ENCODE measurements at regions not wholly inside any gene's neighbourhood (a gene's known extent, or its start where the extent isn't known, plus 50 kb on each side); places are given as distances from the start of the nearest gene placed in this dataset.

- no peak for TF ChIP-seq EZH2phosphoT487 (IDR thresholded peaks at IDR 0.05; ENCODE audit: borderline replicate concordance)
- TF ChIP-seq, protein P1, sequence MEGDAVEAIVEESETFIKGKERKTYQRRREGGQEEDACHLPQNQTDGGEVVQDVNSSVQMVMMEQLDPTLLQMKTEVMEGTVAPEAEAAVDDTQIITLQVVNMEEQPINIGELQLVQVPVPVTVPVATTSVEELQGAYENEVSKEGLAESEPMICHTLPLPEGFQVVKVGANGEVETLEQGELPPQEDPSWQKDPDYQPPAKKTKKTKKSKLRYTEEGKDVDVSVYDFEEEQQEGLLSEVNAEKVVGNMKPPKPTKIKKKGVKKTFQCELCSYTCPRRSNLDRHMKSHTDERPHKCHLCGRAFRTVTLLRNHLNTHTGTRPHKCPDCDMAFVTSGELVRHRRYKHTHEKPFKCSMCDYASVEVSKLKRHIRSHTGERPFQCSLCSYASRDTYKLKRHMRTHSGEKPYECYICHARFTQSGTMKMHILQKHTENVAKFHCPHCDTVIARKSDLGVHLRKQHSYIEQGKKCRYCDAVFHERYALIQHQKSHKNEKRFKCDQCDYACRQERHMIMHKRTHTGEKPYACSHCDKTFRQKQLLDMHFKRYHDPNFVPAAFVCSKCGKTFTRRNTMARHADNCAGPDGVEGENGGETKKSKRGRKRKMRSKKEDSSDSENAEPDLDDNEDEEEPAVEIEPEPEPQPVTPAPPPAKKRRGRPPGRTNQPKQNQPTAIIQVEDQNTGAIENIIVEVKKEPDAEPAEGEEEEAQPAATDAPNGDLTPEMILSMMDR (conservative IDR thresholded peaks at IDR 0.05; ENCODE audit: low read length) = no peak
- Histone ChIP-seq H3K9me3 (ENCODE audit: insufficient read depth, low read depth, low read length) (no peaks in the 10 kb centered on the region), H2AFZ (ENCODE audit: low read length) (no peak overlapping the region), H3K4me2 (ENCODE audit: low read depth, low read length, poor library complexity, severe bottlenecking) (no peak overlapping the region), H3K27me3 (ENCODE audit: insufficient read depth, low read length, poor library complexity, severe bottlenecking) (no peaks in the 10 kb centered on the region), H4K20me1 (ENCODE audit: insufficient read depth, low read length, poor library complexity, severe bottlenecking) (no peaks in the 10 kb centered on the region), H3K36me3 (ENCODE audit: insufficient read depth, low read length) (no peaks in the 10 kb centered on the region), H3F3A (ENCODE audit: low read depth) (no peaks in the 10 kb centered on the region), H3K4me3 (ENCODE audit: low read length, poor library complexity, severe bottlenecking) (no peak overlapping the region), H3K9ac (ENCODE audit: low read depth, low read length, poor library complexity, severe bottlenecking) (no peak overlapping the region), H3K4me1 (ENCODE audit: insufficient read depth, low read length, poor library complexity, severe bottlenecking) (no peaks in the 10 kb centered on the region), H3K9me2 (replicated peaks; ENCODE audit: low read depth, low read length) (no peaks in the 10 kb centered on the region), H3K79me2 (ENCODE audit: insufficient read depth, low read length) (no peaks in the 10 kb centered on the region)
Measured at GRCh38 chr3:30142946-30143345, 463.5 kb upstream of the TGFBR2 start.

DNA sequence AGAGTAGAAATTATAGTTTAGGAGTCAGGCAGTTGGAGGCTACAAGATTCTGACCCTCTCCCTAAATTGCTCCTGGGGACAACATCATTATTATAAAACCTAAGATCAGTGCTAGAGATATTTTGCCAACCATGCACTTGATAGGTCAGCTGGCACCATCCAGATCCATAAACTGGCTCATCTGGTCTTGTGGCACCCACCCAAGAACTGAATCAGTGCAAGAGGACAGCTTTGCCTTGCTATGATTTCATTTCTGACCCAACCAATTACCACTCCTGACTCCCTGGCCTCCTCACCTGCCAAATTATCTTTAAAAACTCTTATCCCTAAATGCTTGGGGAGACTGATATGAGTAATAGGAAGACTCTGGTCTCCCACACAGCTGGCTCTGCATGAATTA lies 461.1 kb upstream of the TGFBR2 start:
- no peak overlapping the region for H3K9ac ChIP-seq (ENCODE audit: low read depth, low read length, poor library complexity, severe bottlenecking)
- H3K4me2 ChIP-seq (ENCODE audit: low read depth, low read length, poor library complexity, severe bottlenecking) = no peak overlapping the region
- no peaks in the 10 kb centered on the region for H3K4me1 ChIP-seq (ENCODE audit: insufficient read depth, low read length, poor library complexity, severe bottlenecking)
- H2AFZ ChIP-seq (ENCODE audit: low read length) = no peak overlapping the region
- H3K27me3 ChIP-seq (ENCODE audit: insufficient read depth, low read length, poor library complexity, severe bottlenecking) = no peaks in the 10 kb centered on the region
- no peaks in the 10 kb centered on the region for H3K9me3 ChIP-seq (ENCODE audit: insufficient read depth, low read depth, low read length)
- no peaks in the 10 kb centered on the region for H3K9me2 ChIP-seq (replicated peaks; ENCODE audit: low read depth, low read length)
- H3K36me3 ChIP-seq (ENCODE audit: insufficient read depth, low read length) = no peaks in the 10 kb centered on the region
- H3K79me2 ChIP-seq (ENCODE audit: insufficient read depth, low read length) = no peaks in the 10 kb centered on the region
- H4K20me1 ChIP-seq (ENCODE audit: insufficient read depth, low read length, poor library complexity, severe bottlenecking) = no peaks in the 10 kb centered on the region
- no peaks in the 10 kb centered on the region for H3F3A ChIP-seq (ENCODE audit: low read depth)
- no peak overlapping the region for H3K4me3 ChIP-seq (ENCODE audit: low read length, poor library complexity, severe bottlenecking)
- TF ChIP-seq EZH2phosphoT487 (IDR thresholded peaks at IDR 0.05; ENCODE audit: borderline replicate concordance) = no peak
- TF ChIP-seq, protein P1 (conservative IDR thresholded peaks at IDR 0.05; ENCODE audit: low read length) = no peak

GRCh38 chr3:30146978-30147377 lies 459.4 kb upstream of the TGFBR2 start:
- no peaks in the 10 kb centered on the region for H4K20me1 ChIP-seq (ENCODE audit: insufficient read depth, low read length, poor library complexity, severe bottlenecking)
- no peak overlapping the region for H3K4me2 ChIP-seq (ENCODE audit: low read depth, low read length, poor library complexity, severe bottlenecking)
- no peaks in the 10 kb centered on the region for H3F3A ChIP-seq (ENCODE audit: low read depth)
- H3K4me1 ChIP-seq (ENCODE audit: insufficient read depth, low read length, poor library complexity, severe bottlenecking) = no peaks in the 10 kb centered on the region
- no peaks in the 10 kb centered on the region for H3K9me3 ChIP-seq (ENCODE audit: insufficient read depth, low read depth, low read length)
- no peaks in the 10 kb centered on the region for H3K27me3 ChIP-seq (ENCODE audit: insufficient read depth, low read length, poor library complexity, severe bottlenecking)
- no peaks in the 10 kb centered on the region for H3K36me3 ChIP-seq (ENCODE audit: insufficient read depth, low read length)
- H3K9me2 ChIP-seq (replicated peaks; ENCODE audit: low read depth, low read length) = no peaks in the 10 kb centered on the region
- no peak overlapping the region for H2AFZ ChIP-seq (ENCODE audit: low read length)
- H3K79me2 ChIP-seq (ENCODE audit: insufficient read depth, low read length) = no peaks in the 10 kb centered on the region
- no peak overlapping the region for H3K4me3 ChIP-seq (ENCODE audit: low read length, poor library complexity, severe bottlenecking)
- TF ChIP-seq EZH2phosphoT487 (IDR thresholded peaks at IDR 0.05; ENCODE audit: borderline replicate concordance) = no peak
- TF ChIP-seq, protein P1 (conservative IDR thresholded peaks at IDR 0.05; ENCODE audit: low read length) = no peak
- no peak overlapping the region for H3K9ac ChIP-seq (ENCODE audit: low read depth, low read length, poor library complexity, severe bottlenecking)
